C4-2B (cell line): ENCODE measurements at regions not wholly inside any gene's neighbourhood (a gene's known extent, or its start where the extent isn't known, plus 50 kb on each side); places are given as distances from the start of the nearest gene placed in this dataset.

ENCODE experiments used
- CTCF ChIP-seq: fragments of 450-650 bp; conservative IDR thresholded peaks from 2 replicates; pipeline ENCODE4 v1.5.1; 2017; ENCODE audit warnings: mild to moderate bottlenecking
- ZFX ChIP-seq: fragments of 450-650 bp; IDR thresholded peaks from 2 replicates; pipeline ENCODE4 v1.6.1; 2017

- TF ChIP-seq CTCF (no peak), ZFX (no peak)
These were observed 124.2 kb downstream of the GALR1 start for GRCh38 chr18:77373730-77374445.
